ENCODE measurements at regions not wholly inside any gene's neighbourhood (a gene's known extent, or its start where the extent isn't known, plus 50 kb on each side); places are given as distances from the start of the nearest gene placed in this dataset.

GRCh38 chr4:154073107-154073822, 284.4 kb upstream of the SFRP2 start:
- TF ChIP-seq, protein P1, sequence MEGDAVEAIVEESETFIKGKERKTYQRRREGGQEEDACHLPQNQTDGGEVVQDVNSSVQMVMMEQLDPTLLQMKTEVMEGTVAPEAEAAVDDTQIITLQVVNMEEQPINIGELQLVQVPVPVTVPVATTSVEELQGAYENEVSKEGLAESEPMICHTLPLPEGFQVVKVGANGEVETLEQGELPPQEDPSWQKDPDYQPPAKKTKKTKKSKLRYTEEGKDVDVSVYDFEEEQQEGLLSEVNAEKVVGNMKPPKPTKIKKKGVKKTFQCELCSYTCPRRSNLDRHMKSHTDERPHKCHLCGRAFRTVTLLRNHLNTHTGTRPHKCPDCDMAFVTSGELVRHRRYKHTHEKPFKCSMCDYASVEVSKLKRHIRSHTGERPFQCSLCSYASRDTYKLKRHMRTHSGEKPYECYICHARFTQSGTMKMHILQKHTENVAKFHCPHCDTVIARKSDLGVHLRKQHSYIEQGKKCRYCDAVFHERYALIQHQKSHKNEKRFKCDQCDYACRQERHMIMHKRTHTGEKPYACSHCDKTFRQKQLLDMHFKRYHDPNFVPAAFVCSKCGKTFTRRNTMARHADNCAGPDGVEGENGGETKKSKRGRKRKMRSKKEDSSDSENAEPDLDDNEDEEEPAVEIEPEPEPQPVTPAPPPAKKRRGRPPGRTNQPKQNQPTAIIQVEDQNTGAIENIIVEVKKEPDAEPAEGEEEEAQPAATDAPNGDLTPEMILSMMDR (IDR thresholded peaks at IDR 0.05; ENCODE audit: borderline replicate concordance, insufficient read depth, low read depth, low read length) = no peak
- no peak overlapping the region for H3K4me3 ChIP-seq (ENCODE audit: low read depth, low read length)

GRCh38 chr4:154067786-154068185, 278.9 kb upstream of the SFRP2 start:
- TF ChIP-seq, protein P1 (IDR thresholded peaks at IDR 0.05; ENCODE audit: borderline replicate concordance, insufficient read depth, low read depth, low read length) = no peak
- H3K4me3 ChIP-seq (ENCODE audit: low read depth, low read length) = no peak overlapping the region

DNA sequence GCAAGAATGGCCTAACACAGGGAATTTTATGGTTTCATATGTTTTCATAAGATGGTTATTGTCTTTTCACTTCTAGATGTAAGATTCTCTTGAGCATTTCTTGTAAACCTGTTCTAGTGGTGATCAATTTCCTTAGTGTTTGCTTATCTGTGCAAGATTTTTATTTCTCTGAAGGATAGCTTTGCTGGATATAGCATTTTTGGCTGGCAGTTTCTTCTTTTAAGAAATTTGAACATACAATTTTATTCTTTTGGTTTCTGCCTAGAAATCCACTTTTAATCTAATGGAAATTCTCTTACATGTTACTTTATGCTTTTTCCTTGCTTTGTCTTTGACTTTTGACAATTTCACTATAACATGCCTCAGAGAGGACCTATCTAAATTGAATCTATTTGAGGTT, 276.5 kb upstream of the SFRP2 start:
- H3K4me3 ChIP-seq (ENCODE audit: low read depth, low read length) = no peak overlapping the region
- TF ChIP-seq, protein P1 (IDR thresholded peaks at IDR 0.05; ENCODE audit: borderline replicate concordance, insufficient read depth, low read depth, low read length) = no peak

DNA sequence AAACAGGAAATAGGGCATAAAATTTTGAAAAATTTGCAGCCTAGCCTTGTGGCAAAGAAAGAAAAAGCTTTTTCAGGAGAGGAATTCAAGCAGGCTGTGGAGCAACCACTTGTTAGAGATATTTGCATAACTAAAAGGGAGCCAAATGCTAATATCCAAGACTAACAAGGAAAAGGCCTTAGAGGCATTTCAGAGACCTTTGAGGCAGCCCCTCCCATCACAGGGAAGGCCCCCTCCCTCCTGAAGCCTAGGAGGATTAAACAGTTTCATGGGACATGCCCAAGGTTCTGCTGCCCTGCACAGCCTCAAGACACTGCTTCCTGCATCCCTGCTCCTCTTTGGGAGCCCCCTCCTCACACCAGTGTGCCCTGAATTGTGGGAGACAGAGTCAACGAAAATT, 275.4 kb upstream of the SFRP2 start:
- TF ChIP-seq, protein P1 (IDR thresholded peaks at IDR 0.05; ENCODE audit: borderline replicate concordance, insufficient read depth, low read depth, low read length) = no peak

GRCh38 chr4:154049457-154050181, 260.7 kb upstream of the SFRP2 start:
- H3K4me3 ChIP-seq (ENCODE audit: low read depth, low read length) = no peak overlapping the region
- TF ChIP-seq, protein P1 (IDR thresholded peaks at IDR 0.05; ENCODE audit: borderline replicate concordance, insufficient read depth, low read depth, low read length) = no peak

More for the DNA sequence above, 275.4 kb upstream of the SFRP2 start:
- H3K4me3 ChIP-seq (ENCODE audit: low read depth, low read length) = no peak overlapping the region

DNA sequence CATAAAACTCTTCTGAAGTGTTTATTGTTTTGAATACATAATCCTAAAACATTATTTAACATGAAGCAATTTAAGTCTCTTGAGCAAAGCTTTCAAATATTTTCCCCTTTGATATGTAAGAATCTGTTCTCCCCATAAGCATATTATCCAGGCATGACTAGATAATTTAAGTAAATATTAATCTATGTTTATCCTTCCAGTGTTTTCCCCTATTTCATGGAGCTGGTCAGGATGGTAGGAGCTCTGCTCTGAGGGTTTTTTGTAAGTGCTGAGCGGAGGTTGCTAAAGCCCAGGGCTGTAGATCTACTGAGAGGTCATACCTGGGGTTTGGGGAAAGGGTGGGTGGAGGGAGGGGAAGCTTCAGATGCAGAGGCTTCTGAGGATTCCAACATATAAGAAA, 258.9 kb upstream of the SFRP2 start:
- TF ChIP-seq, protein P1 (IDR thresholded peaks at IDR 0.05; ENCODE audit: borderline replicate concordance, insufficient read depth, low read depth, low read length) = no peak

More for the DNA sequence above, 258.9 kb upstream of the SFRP2 start:
- no peak overlapping the region for H3K4me3 ChIP-seq (ENCODE audit: low read depth, low read length)

Measured in GM12875 (cell line).